ENCODE measurements at regions not wholly inside any gene's neighbourhood (a gene's known extent, or its start where the extent isn't known, plus 50 kb on each side); places are given as distances from the start of the nearest gene placed in this dataset.

GRCh38 chr6:14408446-14408845 is 290.9 kb downstream of the CD83 start (continued):
- TF ChIP-seq REST (IDR thresholded peaks at IDR 0.05; ENCODE audit: unreplicated experiment) (no peak), POLR2AphosphoS5 (IDR thresholded peaks at IDR 0.05; ENCODE audit: low read depth) (no peak), EZH2 (IDR thresholded peaks at IDR 0.05; ENCODE audit: low read depth, unreplicated experiment) (no peak), ETS1 (IDR thresholded peaks at IDR 0.05) (no peak), CREB1 (CRISPR knock-in tag; IDR thresholded peaks at IDR 0.05; ENCODE audit: low read depth) (no peak), ZNF331 (CRISPR knock-in tag; IDR thresholded peaks at IDR 0.05; ENCODE audit: low read depth) (no peak)

GRCh38 chr6:14412026-14412425 is 294.5 kb downstream of the CD83 start:
- TF ChIP-seq ZNF114 (CRISPR knock-in tag; IDR thresholded peaks at IDR 0.05) (no peak), CREB1 (CRISPR knock-in tag; IDR thresholded peaks at IDR 0.05; ENCODE audit: low read depth) (no peak), ZNF331 (CRISPR knock-in tag; IDR thresholded peaks at IDR 0.05; ENCODE audit: low read depth) (no peak), STAT1 (IDR thresholded peaks at IDR 0.05; ENCODE audit: unreplicated experiment) (no peak), EZH2 (IDR thresholded peaks at IDR 0.05; ENCODE audit: low read depth, unreplicated experiment) (no peak), POLR2AphosphoS5 (IDR thresholded peaks at IDR 0.05; ENCODE audit: low read depth) (no peak)
- no peak for ATAC-seq

GRCh38 chr6:14415452-14415851 is 297.9 kb downstream of the CD83 start:
- Mint-ChIP-seq H3K4me1 (peaks cover 6% of the 10 kb centered on the region; the same call in 2 of the 3 replicates), H3K36me3 (ENCODE audit: low read depth) (no peaks in the 10 kb centered on the region), H3K9me3 (peaks cover 2% of the 10 kb centered on the region; the same call in 2 of the 3 replicates), H3K27ac (no peak overlapping the region), H3K4me3 (no peak overlapping the region), H3K27me3 (ENCODE audit: insufficient read depth, low read depth, poor library complexity) (no peaks in the 10 kb centered on the region)
- Histone ChIP-seq H3K4me2 (no peak overlapping the region), H3K36me3 (ENCODE audit: insufficient read depth) (no peaks in the 10 kb centered on the region), H3K4me3 (no peak overlapping the region), H3K27ac (ENCODE audit: low read depth) (no peak overlapping the region), H3K9me2 (ENCODE audit: insufficient read depth) (no peaks in the 10 kb centered on the region), H3F3A (replicated peaks; ENCODE audit: low read depth) (no peaks in the 10 kb centered on the region), H4K20me1 (replicated peaks; ENCODE audit: insufficient read depth) (no peaks in the 10 kb centered on the region), H3K27me3 (ENCODE audit: insufficient read depth) (no peaks in the 10 kb centered on the region), H3K4me1 (ENCODE audit: insufficient read depth) (peaks cover 7% of the 10 kb centered on the region; the same call in 1 of the 2 replicates), H2AFZ (no peak overlapping the region), H3K79me2 (replicated peaks; ENCODE audit: insufficient read depth) (no peaks in the 10 kb centered on the region)
- ATAC-seq (no peak), DNase-seq (ENCODE audit: low spot score) (no peak)
- TF ChIP-seq CREB1 (CRISPR knock-in tag; IDR thresholded peaks at IDR 0.05; ENCODE audit: low read depth) (no peak), REST (IDR thresholded peaks at IDR 0.05; ENCODE audit: unreplicated experiment) (no peak), NANOG (IDR thresholded peaks at IDR 0.05; ENCODE audit: borderline replicate concordance) (no peak), STAT1 (IDR thresholded peaks at IDR 0.05; ENCODE audit: unreplicated experiment) (no peak), ETS1 (IDR thresholded peaks at IDR 0.05) (no peak), CTCF (conservative IDR thresholded peaks at IDR 0.05; ENCODE audit: low read depth in 2 of 2) (no peak)

More at GRCh38 chr6:14412026-14412425, 294.5 kb downstream of the CD83 start:
- H4K20me1 ChIP-seq (replicated peaks; ENCODE audit: insufficient read depth): no peaks in the 10 kb centered on the region
- H3K27me3 ChIP-seq (ENCODE audit: insufficient read depth): no peaks in the 10 kb centered on the region
- DNase-seq (ENCODE audit: low spot score): no peak
- H3K4me2 ChIP-seq: no peak overlapping the region
- 0 out of 2 replicates have a peak, but pooled peaks cover 2% of the 10 kb centered on the region for H3F3A ChIP-seq (replicated peaks; ENCODE audit: low read depth)
- no peaks in the 10 kb centered on the region for H3K36me3 ChIP-seq (ENCODE audit: insufficient read depth)
- H3K27ac ChIP-seq (ENCODE audit: low read depth): no peak overlapping the region
- peaks cover 2% of the 10 kb centered on the region; the same call in 2 of the 3 replicates for H3K9me3 Mint-ChIP-seq
- H3K9me2 ChIP-seq (ENCODE audit: insufficient read depth): peaks cover 4% of the 10 kb centered on the region; the same call in 1 of the 2 replicates
- H3K4me1 Mint-ChIP-seq: peaks cover 17% of the 10 kb centered on the region
- no peak overlapping the region for H3K4me3 ChIP-seq
- H3K79me2 ChIP-seq (replicated peaks; ENCODE audit: insufficient read depth): no peaks in the 10 kb centered on the region
- H3K4me1 ChIP-seq (ENCODE audit: insufficient read depth): peaks cover 14% of the 10 kb centered on the region
- no peak overlapping the region for H2AFZ ChIP-seq
- no peaks in the 10 kb centered on the region for H3K36me3 Mint-ChIP-seq (ENCODE audit: low read depth)
- no peaks in the 10 kb centered on the region for H3K27me3 Mint-ChIP-seq (ENCODE audit: insufficient read depth, low read depth, poor library complexity)
- H3K27ac Mint-ChIP-seq: no peak overlapping the region
- H3K4me3 Mint-ChIP-seq: no peak overlapping the region
